ENCODE measurements at regions not wholly inside any gene's neighbourhood (a gene's known extent, or its start where the extent isn't known, plus 50 kb on each side); places are given as distances from the start of the nearest gene placed in this dataset.

DNA sequence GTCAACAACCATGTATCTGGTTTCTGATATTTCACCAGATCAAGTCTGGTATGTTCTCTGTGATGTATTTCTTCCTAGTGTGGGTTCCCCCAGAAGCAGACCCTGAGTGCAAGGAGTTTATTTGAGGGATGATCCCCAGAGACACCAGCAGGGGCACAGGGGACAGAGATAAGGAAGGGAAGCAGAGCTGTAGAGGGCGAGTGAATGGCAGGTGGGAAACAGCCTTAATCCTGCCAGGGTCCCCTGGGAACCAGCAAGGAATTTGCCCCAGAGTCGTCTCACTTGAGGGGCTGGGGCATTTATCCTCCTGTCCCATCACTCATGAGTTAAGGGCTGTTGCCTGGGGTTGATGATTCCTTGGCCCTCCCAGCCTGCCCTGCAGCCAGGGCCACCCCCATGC lies 206.4 kb upstream of the BCOR start:
- H3K27me3 ChIP-seq (ENCODE audit: control insufficient read depth, insufficient read depth, low read length, poor library complexity, severe bottlenecking): no peaks in the 10 kb centered on the region
- H3K36me3 ChIP-seq (ENCODE audit: control insufficient read depth, insufficient read depth, low read length): no peaks in the 10 kb centered on the region
- H3K27ac Mint-ChIP-seq: no peak overlapping the region
- H3K27ac ChIP-seq (ENCODE audit: low read depth, low read length): no peak overlapping the region
- WGBS, 2 experiments (ENCODE audit: insufficient coverage in 1 of 2, insufficient read length in 1 of 2): 79% methylated on average over 1 of the region's 2 CpGs; no CpG with 5 or more reads in 1 of the 2 experiments
- H3K27me3 Mint-ChIP-seq (ENCODE audit: insufficient read depth): peaks cover 7% of the 10 kb centered on the region
- TF ChIP-seq, protein P1, sequence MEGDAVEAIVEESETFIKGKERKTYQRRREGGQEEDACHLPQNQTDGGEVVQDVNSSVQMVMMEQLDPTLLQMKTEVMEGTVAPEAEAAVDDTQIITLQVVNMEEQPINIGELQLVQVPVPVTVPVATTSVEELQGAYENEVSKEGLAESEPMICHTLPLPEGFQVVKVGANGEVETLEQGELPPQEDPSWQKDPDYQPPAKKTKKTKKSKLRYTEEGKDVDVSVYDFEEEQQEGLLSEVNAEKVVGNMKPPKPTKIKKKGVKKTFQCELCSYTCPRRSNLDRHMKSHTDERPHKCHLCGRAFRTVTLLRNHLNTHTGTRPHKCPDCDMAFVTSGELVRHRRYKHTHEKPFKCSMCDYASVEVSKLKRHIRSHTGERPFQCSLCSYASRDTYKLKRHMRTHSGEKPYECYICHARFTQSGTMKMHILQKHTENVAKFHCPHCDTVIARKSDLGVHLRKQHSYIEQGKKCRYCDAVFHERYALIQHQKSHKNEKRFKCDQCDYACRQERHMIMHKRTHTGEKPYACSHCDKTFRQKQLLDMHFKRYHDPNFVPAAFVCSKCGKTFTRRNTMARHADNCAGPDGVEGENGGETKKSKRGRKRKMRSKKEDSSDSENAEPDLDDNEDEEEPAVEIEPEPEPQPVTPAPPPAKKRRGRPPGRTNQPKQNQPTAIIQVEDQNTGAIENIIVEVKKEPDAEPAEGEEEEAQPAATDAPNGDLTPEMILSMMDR (conservative IDR thresholded peaks at IDR 0.05): peak; percentile 56
- H3K4me3 Mint-ChIP-seq: no peak overlapping the region
- H3K9ac ChIP-seq (ENCODE audit: extremely low read depth, low read length, poor library complexity, severe bottlenecking): no peak overlapping the region
- H3K4me3 ChIP-seq (ENCODE audit: low read length): no peak overlapping the region
- H3K36me3 Mint-ChIP-seq (ENCODE audit: low read depth): no peaks in the 10 kb centered on the region
- H3K4me1 ChIP-seq (ENCODE audit: control insufficient read depth, insufficient read depth, low read length): peaks cover 4% of the 10 kb centered on the region
- peaks cover 47% of the 10 kb centered on the region for H3K9me3 Mint-ChIP-seq
- DNase-seq: peak; percentile 49
- peaks cover 23% of the 10 kb centered on the region for H3K4me1 Mint-ChIP-seq
- no peaks in the 10 kb centered on the region for H3K9me3 ChIP-seq (ENCODE audit: control insufficient read depth, low read length)

DNA sequence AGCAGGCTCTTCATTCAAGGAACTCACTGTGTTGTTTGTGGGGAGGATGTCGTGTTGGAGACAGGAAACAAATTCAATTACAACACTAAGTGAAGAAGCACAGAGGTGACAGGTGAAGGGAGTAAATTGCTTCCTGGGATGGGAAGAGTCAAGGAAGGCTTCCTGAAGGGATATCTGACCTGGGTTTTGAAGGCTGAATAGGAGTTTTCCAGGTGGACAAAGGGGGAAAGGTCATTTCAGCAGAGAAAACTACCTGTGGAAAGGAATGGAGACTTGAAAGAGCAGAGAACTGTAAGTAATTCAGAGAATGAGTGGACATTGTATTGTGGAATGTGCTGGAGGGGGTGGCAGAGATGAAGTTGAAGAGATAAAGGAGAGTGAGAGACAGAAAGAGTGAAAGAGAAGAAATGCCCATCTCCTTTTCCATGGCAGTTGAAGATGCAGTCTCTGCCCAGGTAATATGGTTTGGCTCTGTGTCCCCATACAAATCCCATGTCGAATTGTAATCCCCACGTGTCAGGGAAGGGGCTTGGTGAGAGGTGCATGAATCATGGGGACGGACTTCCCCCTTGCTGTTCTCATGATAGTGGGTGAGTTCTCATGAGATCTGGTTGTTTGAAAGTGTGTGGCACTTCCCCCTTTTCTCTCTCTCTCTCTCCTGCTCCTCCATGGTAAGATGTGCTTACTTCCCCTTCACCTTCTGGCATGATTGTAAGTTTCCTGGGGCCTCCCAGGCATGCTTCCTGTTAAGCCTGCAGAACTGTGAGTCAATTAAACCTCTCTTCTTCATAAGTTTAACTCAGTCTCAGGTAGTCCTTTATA lies 205.7 kb upstream of the BCOR start:
- Mint-ChIP-seq H3K9me3 (peaks cover 41% of the 10 kb centered on the region), H3K36me3 (ENCODE audit: low read depth) (no peaks in the 10 kb centered on the region), H3K27me3 (ENCODE audit: insufficient read depth) (peaks cover 7% of the 10 kb centered on the region), H3K4me3 (no peak overlapping the region), H3K4me1 (peaks cover 28% of the 10 kb centered on the region), H3K27ac (no peak overlapping the region)
- TF ChIP-seq, protein P1 (conservative IDR thresholded peaks at IDR 0.05): no peak
- peaks cover 4% of the 10 kb centered on the region for H3K4me1 ChIP-seq (ENCODE audit: control insufficient read depth, insufficient read depth, low read length)
- H3K27ac ChIP-seq (ENCODE audit: low read depth, low read length): no peak overlapping the region
- H3K36me3 ChIP-seq (ENCODE audit: control insufficient read depth, insufficient read depth, low read length): no peaks in the 10 kb centered on the region
- WGBS, 2 experiments (ENCODE audit: insufficient coverage in 1 of 2, insufficient read length in 1 of 2): 58% methylated on average over 3 of the region's 4 CpGs; no CpG with 5 or more reads in 1 of the 2 experiments
- no peaks in the 10 kb centered on the region for H3K9me3 ChIP-seq (ENCODE audit: control insufficient read depth, low read length)
- DNase-seq: peak; percentile 38
- H3K27me3 ChIP-seq (ENCODE audit: control insufficient read depth, insufficient read depth, low read length, poor library complexity, severe bottlenecking): no peaks in the 10 kb centered on the region
- no peak overlapping the region for H3K9ac ChIP-seq (ENCODE audit: extremely low read depth, low read length, poor library complexity, severe bottlenecking)
- H3K4me3 ChIP-seq (ENCODE audit: low read length): no peak overlapping the region

DNA sequence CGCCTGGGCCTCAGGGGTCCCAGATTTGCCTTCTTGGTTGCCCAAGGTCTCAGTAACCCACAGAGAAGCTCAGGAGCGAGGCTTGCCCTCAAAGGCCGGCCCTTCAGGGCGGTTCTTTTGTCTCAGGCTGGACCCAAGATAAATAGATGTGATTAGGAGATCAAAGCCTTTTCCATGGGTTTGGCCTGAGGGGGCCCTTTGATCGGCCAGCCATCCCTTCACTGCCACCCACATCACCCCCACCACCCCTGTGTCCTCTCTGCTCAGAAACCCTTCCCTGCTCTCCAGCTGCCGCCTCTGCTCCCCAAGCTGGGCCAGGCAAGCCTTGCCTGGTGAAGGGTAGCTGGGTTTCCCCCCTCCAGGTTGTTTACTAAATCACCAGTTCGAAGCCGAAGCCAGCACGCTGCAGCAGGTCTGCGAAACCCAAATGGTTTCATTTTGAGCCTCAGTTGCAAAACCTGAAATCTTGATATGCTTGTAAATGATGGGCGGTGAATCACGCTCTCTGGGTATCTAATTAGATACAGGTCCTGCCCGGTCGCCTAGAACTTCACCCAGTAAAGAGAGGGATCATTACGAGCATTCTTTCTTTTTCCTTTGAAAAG lies 202.6 kb upstream of the BCOR start:
- Mint-ChIP-seq H3K36me3 (ENCODE audit: low read depth) (no peaks in the 10 kb centered on the region), H3K4me1 (peaks cover 44% of the 10 kb centered on the region), H3K9me3 (peaks cover 18% of the 10 kb centered on the region), H3K4me3 (no peak overlapping the region), H3K27ac (no peak overlapping the region), H3K27me3 (ENCODE audit: insufficient read depth) (peaks cover 3% of the 10 kb centered on the region)
- Histone ChIP-seq H3K9ac (ENCODE audit: extremely low read depth, low read length, poor library complexity, severe bottlenecking) (no peak overlapping the region), H3K27ac (ENCODE audit: low read depth, low read length) (no peak overlapping the region), H3K36me3 (ENCODE audit: control insufficient read depth, insufficient read depth, low read length) (no peaks in the 10 kb centered on the region), H3K27me3 (ENCODE audit: control insufficient read depth, insufficient read depth, low read length, poor library complexity, severe bottlenecking) (no peaks in the 10 kb centered on the region), H3K4me3 (ENCODE audit: low read length) (no peak overlapping the region), H3K4me1 (ENCODE audit: control insufficient read depth, insufficient read depth, low read length) (peaks cover 4% of the 10 kb centered on the region), H3K9me3 (ENCODE audit: control insufficient read depth, low read length) (no peaks in the 10 kb centered on the region)
- TF ChIP-seq, protein P1 (conservative IDR thresholded peaks at IDR 0.05): no peak
- 83 to 92% methylated on average over 3 to 15 of the region's 15 CpGs for WGBS, 2 experiments (ENCODE audit: insufficient coverage in 1 of 2, insufficient read length in 1 of 2)
- no peak for DNase-seq

All from endodermal cell (in vitro differentiated cells).